HG03354 (cell line): ENCODE measurements at regions not wholly inside any gene's neighbourhood (a gene's known extent, or its start where the extent isn't known, plus 50 kb on each side); places are given as distances from the start of the nearest gene placed in this dataset.

ENCODE experiments used
- ATAC-seq: cut with Tn5 transposase; IDR thresholded peaks from one replicate; pipeline ENCODE4 v1.9.1; 2021; ENCODE audit warnings: mild to moderate bottlenecking; ENCODE audit not compliant: unreplicated experiment, poor library complexity, severe bottlenecking

DNA sequence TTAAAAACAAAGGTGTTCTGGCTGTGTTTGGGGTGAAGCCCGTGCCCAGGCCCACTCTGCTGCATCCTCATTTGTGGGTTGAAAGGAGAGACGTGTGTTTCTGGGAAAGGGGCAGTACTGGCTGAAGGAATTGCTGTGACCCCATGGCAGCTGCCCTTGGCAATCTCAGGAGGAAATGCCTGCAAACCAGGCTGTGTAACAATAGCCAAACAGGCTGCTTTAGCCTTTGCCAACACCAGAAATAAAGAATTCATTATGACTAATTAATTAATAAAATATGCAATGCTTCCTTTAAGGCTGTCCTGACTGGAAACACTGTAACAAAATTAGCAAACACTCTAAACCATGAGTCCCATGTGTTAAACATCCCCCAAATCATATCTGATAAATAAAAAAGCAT, 53.0 kb upstream of the KRR1 start:
- no peak for ATAC-seq

DNA sequence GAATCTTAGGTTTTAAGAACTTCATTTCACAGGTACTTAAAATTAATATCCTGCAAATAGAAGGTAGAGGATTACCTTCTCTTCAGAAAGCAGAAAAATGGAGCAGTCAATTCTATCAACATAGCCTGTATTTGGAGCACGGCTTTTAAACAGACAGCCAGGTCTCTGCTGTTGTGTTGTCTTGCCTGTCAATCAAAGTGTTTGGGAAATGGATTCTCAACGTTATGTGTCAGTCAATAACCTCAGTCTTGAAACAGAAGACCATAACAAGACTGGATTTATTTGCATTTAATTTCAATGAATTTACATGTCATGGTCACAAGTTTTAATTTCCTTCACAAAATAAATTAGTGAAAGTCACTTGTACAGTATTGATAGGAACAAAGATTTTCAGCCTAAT, 51.9 kb upstream of the KRR1 start:
- ATAC-seq = no peak

DNA sequence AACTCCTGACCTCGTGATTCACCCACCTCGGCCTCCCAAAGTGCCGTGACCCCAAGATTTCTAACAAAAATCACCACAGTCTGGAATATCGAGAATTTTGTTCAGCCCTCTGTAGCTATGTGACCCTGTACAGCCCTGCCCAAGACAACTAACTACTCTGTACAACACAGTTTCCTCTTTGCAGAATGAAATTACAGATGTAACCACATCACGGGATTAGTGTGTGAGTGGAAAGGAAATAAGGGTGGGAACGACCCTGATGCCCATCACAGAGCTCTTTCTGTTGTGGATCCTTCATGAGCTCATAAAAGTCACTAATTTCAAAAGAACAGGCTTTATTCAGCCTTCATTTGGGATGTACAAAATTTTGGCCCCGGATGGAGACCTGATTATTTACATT, 50.5 kb upstream of the KRR1 start:
- ATAC-seq = no peak
